ENCODE measurements at regions not wholly inside any gene's neighbourhood (a gene's known extent, or its start where the extent isn't known, plus 50 kb on each side); places are given as distances from the start of the nearest gene placed in this dataset.

DNA sequence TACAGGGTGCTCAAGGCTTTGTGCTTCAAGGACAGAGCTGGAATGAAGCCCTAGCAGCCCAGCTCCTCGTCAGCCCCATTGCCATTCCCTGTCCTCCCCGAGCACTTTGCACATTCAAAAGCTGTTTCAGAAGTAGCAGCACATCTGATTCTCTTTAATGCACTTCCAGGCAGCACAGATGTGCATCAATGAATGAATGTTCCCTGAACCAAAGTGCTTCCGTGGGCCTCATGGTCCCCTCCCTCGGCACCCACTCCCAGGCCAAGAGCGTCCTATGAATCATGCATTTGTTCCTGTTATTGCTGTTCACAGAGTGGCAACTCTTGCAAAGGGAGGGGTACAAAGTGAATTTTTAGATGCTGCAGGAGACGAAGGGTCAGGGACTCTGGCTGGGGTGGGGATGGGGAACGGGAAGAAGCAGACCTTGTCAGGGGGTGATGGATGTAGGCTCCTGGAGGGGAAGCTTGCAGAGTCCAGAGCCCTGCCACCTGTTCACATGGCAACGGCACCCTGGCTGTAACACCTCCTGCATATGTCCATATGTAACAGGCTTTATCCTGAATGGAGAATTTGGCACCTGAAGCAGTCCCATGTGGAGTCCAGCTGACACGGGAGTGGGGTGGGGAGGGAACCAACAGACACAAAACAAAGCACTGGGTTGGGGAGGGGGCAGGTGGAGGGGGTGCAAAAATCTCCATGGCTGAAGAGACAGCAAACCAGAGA is 62.2 kb upstream of the BAIAP2L1 start:
- Histone ChIP-seq H3K27ac (ENCODE audit: low read length) (no peak overlapping the region), H4K20me1 (ENCODE audit: insufficient read depth) (no peaks in the 10 kb centered on the region), H3K9me2 (ENCODE audit: insufficient read depth, low read length) (no peaks in the 10 kb centered on the region), H2AFZ (ENCODE audit: low read depth, low read length) (no peak overlapping the region), H3F3A (ENCODE audit: insufficient read depth, low read length, poor library complexity, severe bottlenecking) (no peaks in the 10 kb centered on the region), H3K4me3 (ENCODE audit: low read length) (no peak overlapping the region), H3K9me3 (ENCODE audit: low read length) (no peaks in the 10 kb centered on the region), H3K4me2 (ENCODE audit: low read length) (no peak overlapping the region), H3K36me3 (ENCODE audit: insufficient read depth, low read length) (no peaks in the 10 kb centered on the region), H3K9ac (ENCODE audit: low read length) (no peak overlapping the region), H3K27me3 (ENCODE audit: insufficient read depth, low read depth, low read length) (no peaks in the 10 kb centered on the region), H3K79me2 (replicated peaks; ENCODE audit: insufficient read depth, low read length) (no peaks in the 10 kb centered on the region)
- TF ChIP-seq RAD21 (conservative IDR thresholded peaks at IDR 0.05): no peak
- TF ChIP-seq, protein P1, sequence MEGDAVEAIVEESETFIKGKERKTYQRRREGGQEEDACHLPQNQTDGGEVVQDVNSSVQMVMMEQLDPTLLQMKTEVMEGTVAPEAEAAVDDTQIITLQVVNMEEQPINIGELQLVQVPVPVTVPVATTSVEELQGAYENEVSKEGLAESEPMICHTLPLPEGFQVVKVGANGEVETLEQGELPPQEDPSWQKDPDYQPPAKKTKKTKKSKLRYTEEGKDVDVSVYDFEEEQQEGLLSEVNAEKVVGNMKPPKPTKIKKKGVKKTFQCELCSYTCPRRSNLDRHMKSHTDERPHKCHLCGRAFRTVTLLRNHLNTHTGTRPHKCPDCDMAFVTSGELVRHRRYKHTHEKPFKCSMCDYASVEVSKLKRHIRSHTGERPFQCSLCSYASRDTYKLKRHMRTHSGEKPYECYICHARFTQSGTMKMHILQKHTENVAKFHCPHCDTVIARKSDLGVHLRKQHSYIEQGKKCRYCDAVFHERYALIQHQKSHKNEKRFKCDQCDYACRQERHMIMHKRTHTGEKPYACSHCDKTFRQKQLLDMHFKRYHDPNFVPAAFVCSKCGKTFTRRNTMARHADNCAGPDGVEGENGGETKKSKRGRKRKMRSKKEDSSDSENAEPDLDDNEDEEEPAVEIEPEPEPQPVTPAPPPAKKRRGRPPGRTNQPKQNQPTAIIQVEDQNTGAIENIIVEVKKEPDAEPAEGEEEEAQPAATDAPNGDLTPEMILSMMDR (IDR thresholded peaks at IDR 0.05; ENCODE audit: poor library complexity, severe bottlenecking): no peak
- TF ChIP-seq POLR2AphosphoS5 (IDR thresholded peaks at IDR 0.05): no peak
- TF ChIP-seq MXI1 (conservative IDR thresholded peaks at IDR 0.05; ENCODE audit: poor library complexity, severe bottlenecking): no peak
- TF ChIP-seq EZH2 (IDR thresholded peaks at IDR 0.05; ENCODE audit: borderline replicate concordance, insufficient read depth, low read length, poor library complexity, severe bottlenecking): no peak
- TF ChIP-seq, protein P2, sequence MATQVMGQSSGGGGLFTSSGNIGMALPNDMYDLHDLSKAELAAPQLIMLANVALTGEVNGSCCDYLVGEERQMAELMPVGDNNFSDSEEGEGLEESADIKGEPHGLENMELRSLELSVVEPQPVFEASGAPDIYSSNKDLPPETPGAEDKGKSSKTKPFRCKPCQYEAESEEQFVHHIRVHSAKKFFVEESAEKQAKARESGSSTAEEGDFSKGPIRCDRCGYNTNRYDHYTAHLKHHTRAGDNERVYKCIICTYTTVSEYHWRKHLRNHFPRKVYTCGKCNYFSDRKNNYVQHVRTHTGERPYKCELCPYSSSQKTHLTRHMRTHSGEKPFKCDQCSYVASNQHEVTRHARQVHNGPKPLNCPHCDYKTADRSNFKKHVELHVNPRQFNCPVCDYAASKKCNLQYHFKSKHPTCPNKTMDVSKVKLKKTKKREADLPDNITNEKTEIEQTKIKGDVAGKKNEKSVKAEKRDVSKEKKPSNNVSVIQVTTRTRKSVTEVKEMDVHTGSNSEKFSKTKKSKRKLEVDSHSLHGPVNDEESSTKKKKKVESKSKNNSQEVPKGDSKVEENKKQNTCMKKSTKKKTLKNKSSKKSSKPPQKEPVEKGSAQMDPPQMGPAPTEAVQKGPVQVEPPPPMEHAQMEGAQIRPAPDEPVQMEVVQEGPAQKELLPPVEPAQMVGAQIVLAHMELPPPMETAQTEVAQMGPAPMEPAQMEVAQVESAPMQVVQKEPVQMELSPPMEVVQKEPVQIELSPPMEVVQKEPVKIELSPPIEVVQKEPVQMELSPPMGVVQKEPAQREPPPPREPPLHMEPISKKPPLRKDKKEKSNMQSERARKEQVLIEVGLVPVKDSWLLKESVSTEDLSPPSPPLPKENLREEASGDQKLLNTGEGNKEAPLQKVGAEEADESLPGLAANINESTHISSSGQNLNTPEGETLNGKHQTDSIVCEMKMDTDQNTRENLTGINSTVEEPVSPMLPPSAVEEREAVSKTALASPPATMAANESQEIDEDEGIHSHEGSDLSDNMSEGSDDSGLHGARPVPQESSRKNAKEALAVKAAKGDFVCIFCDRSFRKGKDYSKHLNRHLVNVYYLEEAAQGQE (IDR thresholded peaks at IDR 0.05; ENCODE audit: borderline replicate concordance): no peak
- TF ChIP-seq EP300 (conservative IDR thresholded peaks at IDR 0.05; ENCODE audit: poor library complexity, severe bottlenecking): no peak
- TF ChIP-seq TAF1 (IDR thresholded peaks at IDR 0.05; ENCODE audit: low read depth): no peak
- TF ChIP-seq SMC3 (conservative IDR thresholded peaks at IDR 0.05; ENCODE audit: poor library complexity): no peak

DNA sequence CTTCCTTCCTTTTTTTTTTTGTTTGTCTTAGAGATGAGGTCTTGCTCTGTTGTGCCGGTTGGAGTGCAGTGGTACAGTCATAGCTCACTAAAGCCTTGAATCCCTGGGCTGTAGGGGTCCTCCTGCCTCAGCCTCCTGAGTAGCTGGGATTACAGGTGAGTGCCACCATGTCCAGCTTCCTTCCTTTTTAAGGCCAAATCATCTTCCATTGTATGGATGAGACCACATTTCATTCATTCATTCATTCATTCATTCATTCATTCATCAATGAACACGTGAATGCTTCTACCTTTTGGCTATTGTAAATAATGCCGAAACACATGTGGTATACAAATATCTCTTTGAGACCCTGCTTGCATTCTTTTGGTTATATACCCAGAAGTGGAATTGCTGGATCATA is 60.0 kb upstream of the BAIAP2L1 start:
- no peaks in the 10 kb centered on the region for H3F3A ChIP-seq (ENCODE audit: insufficient read depth, low read length, poor library complexity, severe bottlenecking)
- no peaks in the 10 kb centered on the region for H3K79me2 ChIP-seq (replicated peaks; ENCODE audit: insufficient read depth, low read length)
- no peak overlapping the region for H3K27ac ChIP-seq (ENCODE audit: low read length)
- H2AFZ ChIP-seq (ENCODE audit: low read depth, low read length): no peak overlapping the region
- H3K4me2 ChIP-seq (ENCODE audit: low read length): no peak overlapping the region
- no peak overlapping the region for H3K9ac ChIP-seq (ENCODE audit: low read length)
- no peaks in the 10 kb centered on the region for H3K9me3 ChIP-seq (ENCODE audit: low read length)
- H3K9me2 ChIP-seq (ENCODE audit: insufficient read depth, low read length): no peaks in the 10 kb centered on the region
- H3K27me3 ChIP-seq (ENCODE audit: insufficient read depth, low read depth, low read length): no peaks in the 10 kb centered on the region
- H3K36me3 ChIP-seq (ENCODE audit: insufficient read depth, low read length): no peaks in the 10 kb centered on the region
- H3K4me3 ChIP-seq (ENCODE audit: low read length): no peak overlapping the region
- no peak for TF ChIP-seq POLR2AphosphoS5 (IDR thresholded peaks at IDR 0.05)
- no peak for TF ChIP-seq EP300 (conservative IDR thresholded peaks at IDR 0.05; ENCODE audit: poor library complexity, severe bottlenecking)
- TF ChIP-seq, protein P1 (IDR thresholded peaks at IDR 0.05; ENCODE audit: poor library complexity, severe bottlenecking): no peak
- no peak for TF ChIP-seq EZH2 (IDR thresholded peaks at IDR 0.05; ENCODE audit: borderline replicate concordance, insufficient read depth, low read length, poor library complexity, severe bottlenecking)
- no peak for TF ChIP-seq MXI1 (conservative IDR thresholded peaks at IDR 0.05; ENCODE audit: poor library complexity, severe bottlenecking)
- no peak for TF ChIP-seq TAF1 (IDR thresholded peaks at IDR 0.05; ENCODE audit: low read depth)
- TF ChIP-seq, protein P2 (IDR thresholded peaks at IDR 0.05; ENCODE audit: borderline replicate concordance): no peak
- no peak for TF ChIP-seq RAD21 (conservative IDR thresholded peaks at IDR 0.05)
- TF ChIP-seq SMC3 (conservative IDR thresholded peaks at IDR 0.05; ENCODE audit: poor library complexity): no peak
- no peaks in the 10 kb centered on the region for H4K20me1 ChIP-seq (ENCODE audit: insufficient read depth)
